ENCODE measurements at regions not wholly inside any gene's neighbourhood (a gene's known extent, or its start where the extent isn't known, plus 50 kb on each side); places are given as distances from the start of the nearest gene placed in this dataset.

DNA sequence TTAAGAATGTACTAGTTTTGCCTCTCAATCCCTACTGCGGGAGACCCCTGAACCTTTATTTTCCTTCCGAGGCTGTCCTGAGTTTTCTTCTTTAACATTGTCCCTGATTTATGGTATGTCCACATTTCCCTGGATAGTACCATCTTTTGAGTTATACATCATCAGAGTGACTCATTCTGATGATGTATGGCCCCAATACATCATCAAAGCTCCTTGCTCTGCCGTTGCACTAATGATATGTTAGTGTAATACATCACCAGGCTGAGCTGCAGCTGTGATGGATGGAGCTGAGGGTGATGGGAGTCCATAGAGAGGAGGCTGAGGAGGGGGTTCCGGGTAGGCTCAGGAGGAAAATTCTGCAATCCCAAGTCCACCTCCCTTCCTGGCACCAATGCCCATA, 986.5 kb downstream of the KCNMA1 start:
- TF ChIP-seq, protein P1, sequence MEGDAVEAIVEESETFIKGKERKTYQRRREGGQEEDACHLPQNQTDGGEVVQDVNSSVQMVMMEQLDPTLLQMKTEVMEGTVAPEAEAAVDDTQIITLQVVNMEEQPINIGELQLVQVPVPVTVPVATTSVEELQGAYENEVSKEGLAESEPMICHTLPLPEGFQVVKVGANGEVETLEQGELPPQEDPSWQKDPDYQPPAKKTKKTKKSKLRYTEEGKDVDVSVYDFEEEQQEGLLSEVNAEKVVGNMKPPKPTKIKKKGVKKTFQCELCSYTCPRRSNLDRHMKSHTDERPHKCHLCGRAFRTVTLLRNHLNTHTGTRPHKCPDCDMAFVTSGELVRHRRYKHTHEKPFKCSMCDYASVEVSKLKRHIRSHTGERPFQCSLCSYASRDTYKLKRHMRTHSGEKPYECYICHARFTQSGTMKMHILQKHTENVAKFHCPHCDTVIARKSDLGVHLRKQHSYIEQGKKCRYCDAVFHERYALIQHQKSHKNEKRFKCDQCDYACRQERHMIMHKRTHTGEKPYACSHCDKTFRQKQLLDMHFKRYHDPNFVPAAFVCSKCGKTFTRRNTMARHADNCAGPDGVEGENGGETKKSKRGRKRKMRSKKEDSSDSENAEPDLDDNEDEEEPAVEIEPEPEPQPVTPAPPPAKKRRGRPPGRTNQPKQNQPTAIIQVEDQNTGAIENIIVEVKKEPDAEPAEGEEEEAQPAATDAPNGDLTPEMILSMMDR (conservative IDR thresholded peaks at IDR 0.05; ENCODE audit: low read length): no peak
- no peak for TF ChIP-seq EZH2phosphoT487 (IDR thresholded peaks at IDR 0.05; ENCODE audit: borderline replicate concordance, low read depth, low read length)
